TTC549 (cell line): ENCODE measurements at regions not wholly inside any gene's neighbourhood (a gene's known extent, or its start where the extent isn't known, plus 50 kb on each side); places are given as distances from the start of the nearest gene placed in this dataset.

ENCODE experiments used
- FAIRE-seq: peaks from 2 replicates; lab custom pipeline; 2012; peaks lifted over from hg19 to GRCh38; lab: Jason Lieb, UNC

GRCh38 chr1:95431235-95431634, 197.2 kb downstream of the RWDD3 start:
- FAIRE-seq: no peak

GRCh38 chr1:95435611-95436010, 201.6 kb downstream of the RWDD3 start:
- no peak for FAIRE-seq

- no peak for FAIRE-seq
These were observed 203.0 kb downstream of the RWDD3 start for GRCh38 chr1:95437011-95437410.

- FAIRE-seq: no peak
These were observed 203.8 kb downstream of the RWDD3 start for GRCh38 chr1:95437781-95438180.

- FAIRE-seq: no peak
These were observed 204.4 kb downstream of the RWDD3 start for GRCh38 chr1:95438218-95438948.

GRCh38 chr1:95440511-95440910, 206.5 kb downstream of the RWDD3 start:
- FAIRE-seq: no peak

GRCh38 chr1:95449516-95449915, 215.5 kb downstream of the RWDD3 start:
- FAIRE-seq: no peak

- FAIRE-seq: no peak
These were observed 217.0 kb downstream of the RWDD3 start for GRCh38 chr1:95451054-95451453.

- FAIRE-seq: no peak
These were observed 217.9 kb downstream of the RWDD3 start for GRCh38 chr1:95451904-95452303.

- no peak for FAIRE-seq
These were observed 219.0 kb downstream of the RWDD3 start for GRCh38 chr1:95453053-95453452.

GRCh38 chr1:95467036-95467435, 233.0 kb downstream of the RWDD3 start:
- no peak for FAIRE-seq

GRCh38 chr1:95475686-95476457, 241.9 kb downstream of the RWDD3 start:
- FAIRE-seq: no peak

- no peak for FAIRE-seq
These were observed 262.3 kb downstream of the RWDD3 start for GRCh38 chr1:95496307-95496706.

- no peak for FAIRE-seq
These were observed 262.8 kb downstream of the RWDD3 start for GRCh38 chr1:95496773-95497172.

GRCh38 chr1:95497566-95497965, 263.6 kb downstream of the RWDD3 start:
- no peak for FAIRE-seq

- no peak for FAIRE-seq
These were observed 269.4 kb downstream of the RWDD3 start for GRCh38 chr1:95503278-95504030.

GRCh38 chr1:95504321-95504720, 270.3 kb downstream of the RWDD3 start:
- no peak for FAIRE-seq

- FAIRE-seq: no peak
These were observed 272.9 kb downstream of the RWDD3 start for GRCh38 chr1:95506736-95507414.

GRCh38 chr1:95509989-95510388, 276.0 kb downstream of the RWDD3 start:
- FAIRE-seq: no peak

GRCh38 chr1:95512925-95513324, 278.9 kb downstream of the RWDD3 start:
- no peak for FAIRE-seq

- FAIRE-seq: no peak
These were observed 283.5 kb downstream of the RWDD3 start for GRCh38 chr1:95517506-95517905.

GRCh38 chr1:95518310-95518709, 284.3 kb downstream of the RWDD3 start:
- FAIRE-seq: no peak
